ENCODE measurements at regions not wholly inside any gene's neighbourhood (a gene's known extent, or its start where the extent isn't known, plus 50 kb on each side); places are given as distances from the start of the nearest gene placed in this dataset.
A peak's percentile ranks its signal among the peaks of the same experiment; 100 is the strongest.

- DNase-seq: no peak
Measured at GRCh38 chr14:86022031-86022629, 492.2 kb downstream of the FLRT2 start.

- DNase-seq: no peak
Measured at GRCh38 chr14:86020841-86021240, 490.9 kb downstream of the FLRT2 start.

- DNase-seq: no peak
Measured at GRCh38 chr14:86015941-86016340, 486.0 kb downstream of the FLRT2 start.

- no peak for DNase-seq
Measured at GRCh38 chr14:86015511-86015910, 485.6 kb downstream of the FLRT2 start.

- no peak for DNase-seq
Measured at GRCh38 chr14:86013641-86014040, 483.7 kb downstream of the FLRT2 start.

GRCh38 chr14:86012461-86012860 is 482.5 kb downstream of the FLRT2 start:
- no peak for DNase-seq

GRCh38 chr14:86003998-86004397 is 474.1 kb downstream of the FLRT2 start:
- no peak for DNase-seq

- no peak for DNase-seq
Measured at GRCh38 chr14:85996551-85996950, 466.6 kb downstream of the FLRT2 start.

GRCh38 chr14:85991156-85991555 is 461.2 kb downstream of the FLRT2 start:
- no peak for DNase-seq

GRCh38 chr14:85987907-85988306 is 458.0 kb downstream of the FLRT2 start:
- no peak for DNase-seq

- no peak for DNase-seq
Measured at GRCh38 chr14:85987292-85987691, 457.3 kb downstream of the FLRT2 start.

GRCh38 chr14:85978582-85979250 is 448.8 kb downstream of the FLRT2 start:
- no peak for DNase-seq

GRCh38 chr14:85974602-85975001 is 444.7 kb downstream of the FLRT2 start:
- no peak for DNase-seq

- DNase-seq: no peak
Measured at GRCh38 chr14:85963486-85963885, 433.5 kb downstream of the FLRT2 start.

- DNase-seq: no peak
Measured at GRCh38 chr14:85960756-85961155, 430.8 kb downstream of the FLRT2 start.

GRCh38 chr14:85959063-85959462 is 429.1 kb downstream of the FLRT2 start:
- DNase-seq: no peak

GRCh38 chr14:85958069-85958468 is 428.1 kb downstream of the FLRT2 start:
- no peak for DNase-seq

GRCh38 chr14:85953265-85953664 is 423.3 kb downstream of the FLRT2 start:
- no peak for DNase-seq

GRCh38 chr14:85948153-85948552 is 418.2 kb downstream of the FLRT2 start:
- DNase-seq: no peak

- no peak for DNase-seq
Measured at GRCh38 chr14:85947461-85948139, 417.7 kb downstream of the FLRT2 start.

GRCh38 chr14:85943192-85943591 is 413.2 kb downstream of the FLRT2 start:
- no peak for DNase-seq

GRCh38 chr14:85934886-85935254 is 404.9 kb downstream of the FLRT2 start:
- DNase-seq: no peak

GRCh38 chr14:85934123-85934885 is 404.4 kb downstream of the FLRT2 start:
- DNase-seq: peak; percentile 34

- DNase-seq: no peak
Measured at GRCh38 chr14:85921241-85921640, 391.3 kb downstream of the FLRT2 start.
